SK-N-SH (cell line): ENCODE measurements at regions not wholly inside any gene's neighbourhood (a gene's known extent, or its start where the extent isn't known, plus 50 kb on each side); places are given as distances from the start of the nearest gene placed in this dataset.

Experiments
- CTCF ChIA-PET: fragments of 300-600, 350-600 bp; formaldehyde crosslinking; extraction: SDS; loops from one replicate; lab custom pipeline; 2021; lab: Yijun Ruan, JAX
- POLR2A ChIA-PET: fragments of 350-600 bp; sonication (Branson Sonifier 250); formaldehyde crosslinking; extraction: SDS; loops from one replicate; lab custom pipeline; 2020; ENCODE audit warnings: antibody characterized with exemption, inconsistent platforms; lab: Yijun Ruan, JAX
- DNase-seq: peaks from one replicate; pipeline ENCODE4 v3.0.0; 2012
- H2AFZ ChIP-seq: fragments of 200-600 bp; sonication (generic); 2 replicates; pipeline ENCODE4 v1.8.1; 2016; ENCODE audit warnings: antibody characterized with exemption, mild to moderate bottlenecking, low read depth
- H3F3A ChIP-seq: fragments of 200-600 bp; sonication (generic); replicated peaks from 2 replicates; pipeline ENCODE3; 2016; ENCODE audit warnings: antibody characterized with exemption, mild to moderate bottlenecking; ENCODE audit not compliant: insufficient read depth
- H3K27ac ChIP-seq, 2 experiments: fragments of 200-500 bp in 1 of 2; fragments of 200-600 bp in 1 of 2; sonication (Bioruptor generic) in 1 of 2; sonication (generic), shearing (Covaris generic) in 1 of 2; 2 replicates each; pipeline versions ENCODE4 v1.5.1 to v1.6.1; 2014 to 2016; ENCODE audit warnings: low read depth in 2 of 2, inconsistent platforms in 1 of 2, low read length in 1 of 2, mild to moderate bottlenecking in 1 of 2, mixed read lengths in 1 of 2
- H3K27me3 ChIP-seq: fragments of 200-600 bp; sonication (generic), shearing (Covaris generic); 2 replicates; pipeline ENCODE4 v1.6.1; 2016; ENCODE audit warnings: mixed run types; ENCODE audit not compliant: insufficient read depth
- H3K36me3 ChIP-seq, 2 experiments: fragments of 200-500 bp in 1 of 2; fragments of 200-600 bp in 1 of 2; sonication (Bioruptor generic) in 1 of 2; sonication (generic) in 1 of 2; replicated peaks in 1 of 2; 2 replicates each; pipeline versions ENCODE3 to v1.5.1; 2014 to 2016; ENCODE audit warnings: low read length in 1 of 2, mild to moderate bottlenecking in 1 of 2; ENCODE audit not compliant: insufficient read depth in 2 of 2, control insufficient read depth in 1 of 2
- H3K4me1 ChIP-seq, 2 experiments: fragments of 200-500 bp in 1 of 2; fragments of 200-600 bp in 1 of 2; sonication (Bioruptor generic) in 1 of 2; sonication (generic), shearing (Covaris generic) in 1 of 2; 2 replicates each; pipeline versions ENCODE4 v1.5.1 to v1.6.1; 2014 to 2016; ENCODE audit warnings: low read depth in 1 of 2, low read length in 1 of 2, mixed run types in 1 of 2; ENCODE audit not compliant: insufficient read depth in 2 of 2, control insufficient read depth in 1 of 2
- H3K4me2 ChIP-seq: fragments of 200-600 bp; sonication (generic), shearing (Covaris generic); 2 replicates; pipeline ENCODE4 v1.6.1; 2017; ENCODE audit warnings: mixed run types
- H3K4me3 ChIP-seq, 2 experiments: fragments of 200-500 bp in 1 of 2; fragments of 200-600 bp in 1 of 2; sonication (Bioruptor generic) in 1 of 2; sonication (generic), shearing (Covaris generic) in 1 of 2; 2 replicates each; pipeline versions ENCODE4 v1.5.1 to v1.8.1; 2014 to 2016; ENCODE audit warnings: low read depth in 2 of 2, inconsistent platforms in 1 of 2, low read length in 1 of 2, mild to moderate bottlenecking in 1 of 2, mixed read lengths in 1 of 2, moderate library complexity in 1 of 2
- H3K79me2 ChIP-seq: fragments of 200-600 bp; sonication (generic); 2 replicates; pipeline ENCODE4 v1.8.1; 2017; ENCODE audit warnings: mild to moderate bottlenecking; ENCODE audit not compliant: insufficient read depth
- H3K9ac ChIP-seq: fragments of 200-600 bp; sonication (generic); 2 replicates; pipeline ENCODE4 v1.6.1; 2017; ENCODE audit warnings: mixed run types
- H3K9me2 ChIP-seq: fragments of 200-600 bp; sonication (generic); 2 replicates; pipeline ENCODE4 v1.6.1; 2017; ENCODE audit warnings: mixed run types
- H3K9me3 ChIP-seq: fragments of 200-600 bp; sonication (generic); 2 replicates; pipeline ENCODE4 v1.6.1; 2017; ENCODE audit warnings: mixed run types, mild to moderate bottlenecking, moderate library complexity
- H4K20me1 ChIP-seq: fragments of 200-600 bp; sonication (generic); 2 replicates; pipeline ENCODE4 v1.6.1; 2017; ENCODE audit warnings: mild to moderate bottlenecking, mixed run types; ENCODE audit not compliant: insufficient read depth
- CHD2 ChIP-seq: fragments of 150-350 bp; IDR thresholded peaks from 2 replicates; pipeline ENCODE4 v1.6.1; 2018; ENCODE audit warnings: low read length; ENCODE audit not compliant: partially characterized antibody
- CTCF ChIP-seq: fragments of 200-600 bp; sonication (generic); IDR thresholded peaks from 2 replicates; pipeline ENCODE4 v1.6.1; 2017; ENCODE audit warnings: antibody characterized with exemption, mild to moderate bottlenecking, moderate library complexity
- EP300 ChIP-seq, 2 experiments: IDR thresholded peaks; 2 replicates each; pipeline versions ENCODE4 v1.4.0 to v1.6.1; 2012; ENCODE audit warnings: borderline replicate concordance in 1 of 2, low read depth in 1 of 2, low read length in 1 of 2
- EZH2phosphoT487 ChIP-seq: fragments of 200-600 bp; sonication (generic); IDR thresholded peaks from 2 replicates; pipeline ENCODE4 v1.6.1; 2017; ENCODE audit warnings: low read depth, mixed run types, mild to moderate bottlenecking, antibody characterized with exemption, moderate library complexity, borderline replicate concordance
- FOSL2 ChIP-seq: IDR thresholded peaks from 2 replicates; pipeline ENCODE4 v1.4.0; 2012; ENCODE audit warnings: low read depth, mild to moderate bottlenecking, moderate library complexity, borderline replicate concordance
- FOXM1 ChIP-seq: IDR thresholded peaks from 2 replicates; pipeline ENCODE4 v1.4.0; 2012; ENCODE audit warnings: low read depth, mild to moderate bottlenecking
- GABPA ChIP-seq: IDR thresholded peaks from 2 replicates; pipeline ENCODE4 v1.4.0; 2012; ENCODE audit warnings: low read depth, mild to moderate bottlenecking
- GATA2 ChIP-seq: sonication (generic); formaldehyde crosslinking; IDR thresholded peaks from 2 replicates; pipeline ENCODE4 v1.5.0; 2020; ENCODE audit warnings: mild to moderate bottlenecking, missing genetic modification reagents
- IRF3 ChIP-seq: fragments of 150-350 bp; IDR thresholded peaks from 2 replicates; pipeline ENCODE4 v1.6.1; 2016; ENCODE audit warnings: mild to moderate bottlenecking, low read depth, low read length
- JUND ChIP-seq: IDR thresholded peaks from 2 replicates; pipeline ENCODE4 v1.4.0; 2012
- MEF2A ChIP-seq: IDR thresholded peaks from 2 replicates; pipeline ENCODE4 v1.4.0; 2012; ENCODE audit warnings: low read depth, borderline replicate concordance
- NRF1 ChIP-seq: IDR thresholded peaks from 2 replicates; pipeline ENCODE4 v1.6.1; 2012; ENCODE audit warnings: low read depth, mild to moderate bottlenecking, low read length
- RXRA ChIP-seq: IDR thresholded peaks from 2 replicates; pipeline ENCODE4 v1.4.0; 2012; ENCODE audit warnings: low read depth, mild to moderate bottlenecking, borderline replicate concordance
- SMC3 ChIP-seq: IDR thresholded peaks from 2 replicates; pipeline ENCODE4 v1.6.1; 2012; ENCODE audit warnings: low read depth, low read length, improper control_type of control experiment
- TAF1 ChIP-seq: IDR thresholded peaks from 2 replicates; pipeline ENCODE4 v1.6.1; 2012; ENCODE audit warnings: low read depth, mild to moderate bottlenecking, low read length, moderate library complexity, borderline replicate concordance
- USF2 ChIP-seq: fragments of 150-350 bp; IDR thresholded peaks from 2 replicates; pipeline ENCODE4 v1.6.1; 2017; ENCODE audit warnings: antibody characterized with exemption, low read length, low read depth, borderline replicate concordance
- YY1 ChIP-seq: IDR thresholded peaks from 2 replicates; pipeline ENCODE4 v1.4.0; 2012; ENCODE audit warnings: low read depth, mild to moderate bottlenecking
- WGBS: methylation state at CpG from one replicate; pipeline ENCODE4 v1.1.6; 2017; ENCODE audit warnings: low lambda C conversion rate; 5-methylcytosine and 5-hydroxymethylcytosine counted together
- TF ChIP-seq, protein P1 (sequence below): IDR thresholded peaks from 2 replicates; pipeline ENCODE4 v1.4.0; 2012; ENCODE audit warnings: low read depth
- TF ChIP-seq, protein P2 (sequence below): IDR thresholded peaks from 2 replicates; pipeline ENCODE4 v1.4.0; 2012; ENCODE audit warnings: low read depth, borderline replicate concordance

DNA sequence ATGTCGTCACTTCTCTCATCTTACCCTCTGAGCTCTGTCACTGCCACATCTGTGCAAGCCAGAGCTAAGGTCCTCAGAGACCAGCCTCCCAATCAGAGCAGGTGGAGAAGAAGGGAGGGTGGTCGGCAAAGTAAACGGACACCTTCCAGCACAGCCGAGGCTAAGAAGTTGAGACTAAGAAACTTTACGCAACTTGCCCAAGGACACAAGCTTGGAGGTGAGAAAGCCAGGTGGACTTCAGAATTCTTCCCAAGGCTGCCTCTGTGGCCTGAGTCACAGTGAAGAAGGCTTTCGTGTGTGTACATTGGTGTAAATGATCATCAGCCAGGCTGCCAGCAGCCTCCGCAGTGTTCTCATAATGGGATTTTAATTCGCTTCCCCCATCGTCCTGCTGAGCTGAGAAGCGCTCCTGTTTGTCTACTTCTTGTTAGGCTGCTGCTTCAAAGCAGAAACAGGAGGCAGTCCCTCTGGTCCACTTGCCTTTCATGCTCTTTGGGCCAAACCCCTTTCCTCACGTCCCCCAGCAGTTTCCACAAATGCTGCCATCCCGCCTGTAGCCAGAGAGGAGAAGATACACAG is 125.0 kb upstream of the RPL38 start:
- H3K27ac ChIP-seq = no peak overlapping the region
- ChIA-PET POLR2A (no interaction called here), CTCF (interaction anchor here (1.1 to 4.2 kb wide), 4 partner anchors 8 to 121 kb away, joined by 4 to 22 read pairs (median 4); no protein-coding TSS in a partner anchor)
- H2AFZ ChIP-seq = no peak overlapping the region
- no peaks in the 10 kb centered on the region for H3K27me3 ChIP-seq
- TF ChIP-seq EZH2phosphoT487 (no peak), YY1 (no peak), FOXM1 (no peak), RXRA (no peak), JUND (no peak), USF2 (no peak), EP300 (IDR thresholded peaks at IDR 0.05; ENCODE audit: borderline replicate concordance in 1 of 2, low read depth in 1 of 2, low read length in 1 of 2) (no peak), GATA2 (CRISPR knock-in tag) (no peak), TAF1 (no peak), GABPA (no peak), SMC3 (no peak), MEF2A (no peak), CHD2 (no peak), IRF3 (no peak), CTCF (no peak), NRF1 (no peak), FOSL2 (no peak)
- TF ChIP-seq, protein P1, sequence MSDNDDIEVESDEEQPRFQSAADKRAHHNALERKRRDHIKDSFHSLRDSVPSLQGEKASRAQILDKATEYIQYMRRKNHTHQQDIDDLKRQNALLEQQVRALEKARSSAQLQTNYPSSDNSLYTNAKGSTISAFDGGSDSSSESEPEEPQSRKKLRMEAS = no peak
- TF ChIP-seq, protein P2, sequence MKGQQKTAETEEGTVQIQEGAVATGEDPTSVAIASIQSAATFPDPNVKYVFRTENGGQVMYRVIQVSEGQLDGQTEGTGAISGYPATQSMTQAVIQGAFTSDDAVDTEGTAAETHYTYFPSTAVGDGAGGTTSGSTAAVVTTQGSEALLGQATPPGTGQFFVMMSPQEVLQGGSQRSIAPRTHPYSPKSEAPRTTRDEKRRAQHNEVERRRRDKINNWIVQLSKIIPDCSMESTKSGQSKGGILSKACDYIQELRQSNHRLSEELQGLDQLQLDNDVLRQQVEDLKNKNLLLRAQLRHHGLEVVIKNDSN = no peak
- H3K9ac ChIP-seq = no peak overlapping the region
- WGBS = 42% methylated on average over 12 of the region's 12 CpGs
- peaks cover 4% of the 10 kb centered on the region; the same call in 1 of the 2 replicates for H3K9me3 ChIP-seq
- no peaks in the 10 kb centered on the region for H3K9me2 ChIP-seq
- H3K79me2 ChIP-seq = no peaks in the 10 kb centered on the region
- H4K20me1 ChIP-seq = no peaks in the 10 kb centered on the region
- peaks cover 0 to 2% of the 10 kb centered on the region in 2 experiments; a peak in 1 of 4 replicates for H3K4me1 ChIP-seq
- no peaks in the 10 kb centered on the region for H3F3A ChIP-seq
- no peaks in the 10 kb centered on the region for H3K36me3 ChIP-seq
- DNase-seq = no peak
- no peak overlapping the region for H3K4me3 ChIP-seq
- no peak overlapping the region for H3K4me2 ChIP-seq
